NCI-H524 (cell line): ENCODE measurements at regions not wholly inside any gene's neighbourhood (a gene's known extent, or its start where the extent isn't known, plus 50 kb on each side); places are given as distances from the start of the nearest gene placed in this dataset.
A peak's percentile ranks its signal among the peaks of the same experiment; 100 is the strongest.

Experiments
- DNase-seq, 2 experiments: peaks; one replicate each; lab custom pipeline; 2025; lab: John Stamatoyannopoulos, UW

- no peak for DNase-seq
Observed at GRCh38 chr17:72021417-72022041, 99.3 kb upstream of the SOX9 start.

GRCh38 chr17:72022328-72023275 is 98.2 kb upstream of the SOX9 start:
- DNase-seq = peak in 1 of 2 experiments; percentile 3

GRCh38 chr17:72024457-72024856 is 96.4 kb upstream of the SOX9 start:
- no peak for DNase-seq

GRCh38 chr17:72025113-72025512 is 95.7 kb upstream of the SOX9 start:
- DNase-seq = no peak

GRCh38 chr17:72030067-72030899 is 90.5 kb upstream of the SOX9 start:
- peak; percentile 34 to 66 for DNase-seq

GRCh38 chr17:72031219-72031884 is 89.5 kb upstream of the SOX9 start:
- DNase-seq = no peak

- DNase-seq = no peak
Observed at GRCh38 chr17:72033334-72033733, 87.5 kb upstream of the SOX9 start.

- no peak for DNase-seq
Observed at GRCh38 chr17:72034000-72034399, 86.8 kb upstream of the SOX9 start.

- no peak for DNase-seq
Observed at GRCh38 chr17:72038427-72038826, 82.4 kb upstream of the SOX9 start.

GRCh38 chr17:72039490-72039889 is 81.3 kb upstream of the SOX9 start:
- no peak for DNase-seq

- no peak for DNase-seq
Observed at GRCh38 chr17:72046178-72046577, 74.6 kb upstream of the SOX9 start.

GRCh38 chr17:72046643-72047612 is 73.9 kb upstream of the SOX9 start:
- DNase-seq = no peak

- no peak for DNase-seq
Observed at GRCh38 chr17:72049914-72050313, 70.9 kb upstream of the SOX9 start.

GRCh38 chr17:72053036-72053435 is 67.8 kb upstream of the SOX9 start:
- DNase-seq = peak; percentile 31 to 40

- peak; percentile 59 to 81 for DNase-seq
Observed at GRCh38 chr17:72053449-72053848, 67.4 kb upstream of the SOX9 start.

- no peak for DNase-seq
Observed at GRCh38 chr17:72056155-72056554, 64.7 kb upstream of the SOX9 start.

- peak in 1 of 2 experiments; percentile 42 for DNase-seq
Observed at GRCh38 chr17:72056727-72057290, 64.0 kb upstream of the SOX9 start.

- no peak for DNase-seq
Observed at GRCh38 chr17:72060084-72060483, 60.7 kb upstream of the SOX9 start.

- DNase-seq = peak; percentile 14 to 80
Observed at GRCh38 chr17:72063262-72063661, 57.6 kb upstream of the SOX9 start.

GRCh38 chr17:72063756-72064450 is 56.9 kb upstream of the SOX9 start:
- no peak for DNase-seq
